HG02885 (cell line): ENCODE measurements at regions not wholly inside any gene's neighbourhood (a gene's known extent, or its start where the extent isn't known, plus 50 kb on each side); places are given as distances from the start of the nearest gene placed in this dataset.
"Not testable (repeated sequence)": the region's sequence is repeated elsewhere in the genome, so short reads cannot be mapped to it uniquely, and the experiment has no call there.

Experiments
- ATAC-seq: cut with Tn5 transposase; IDR thresholded peaks from one replicate; pipeline ENCODE4 v1.9.1; 2021; ENCODE audit warnings: mild to moderate bottlenecking; ENCODE audit not compliant: unreplicated experiment, poor library complexity

- no peak for ATAC-seq
Observed at GRCh38 chr3:83251490-83251889, 1490.0 kb upstream of the GBE1 start.

- ATAC-seq, result no peak
Observed at GRCh38 chr3:83250613-83251012, 1489.2 kb upstream of the GBE1 start.

GRCh38 chr3:83248454-83248853 is 1487.0 kb upstream of the GBE1 start:
- no peak for ATAC-seq

GRCh38 chr3:83235180-83235814 is 1473.9 kb upstream of the GBE1 start:
- no peak for ATAC-seq

GRCh38 chr3:83233715-83234114 is 1472.3 kb upstream of the GBE1 start:
- ATAC-seq, result no peak

GRCh38 chr3:83230841-83231240 is 1469.4 kb upstream of the GBE1 start:
- no peak for ATAC-seq

GRCh38 chr3:83230376-83230775 is 1468.9 kb upstream of the GBE1 start:
- no peak for ATAC-seq

- no peak for ATAC-seq
Observed at GRCh38 chr3:83226751-83227150, 1465.3 kb upstream of the GBE1 start.

- ATAC-seq, result no peak
Observed at GRCh38 chr3:83224101-83224868, 1462.8 kb upstream of the GBE1 start.

GRCh38 chr3:83218383-83219200 is 1457.1 kb upstream of the GBE1 start:
- ATAC-seq, result no peak

- not testable (repeated sequence) for ATAC-seq
Observed at GRCh38 chr3:83217595-83218118, 1456.2 kb upstream of the GBE1 start.

- no peak for ATAC-seq
Observed at GRCh38 chr3:83216919-83217594, 1455.6 kb upstream of the GBE1 start.

GRCh38 chr3:83195243-83195642 is 1433.8 kb upstream of the GBE1 start:
- no peak for ATAC-seq

- no peak for ATAC-seq
Observed at GRCh38 chr3:83193526-83193925, 1432.1 kb upstream of the GBE1 start.

- no peak for ATAC-seq
Observed at GRCh38 chr3:83189634-83190033, 1428.2 kb upstream of the GBE1 start.

GRCh38 chr3:83169473-83169872 is 1408.0 kb upstream of the GBE1 start:
- no peak for ATAC-seq

GRCh38 chr3:83150896-83151295 is 1389.5 kb upstream of the GBE1 start:
- no peak for ATAC-seq

GRCh38 chr3:83140983-83141382 is 1379.5 kb upstream of the GBE1 start:
- ATAC-seq, result no peak

- ATAC-seq, result no peak
Observed at GRCh38 chr3:83131236-83131635, 1369.8 kb upstream of the GBE1 start.

GRCh38 chr3:83122774-83123350 is 1361.4 kb upstream of the GBE1 start:
- no peak for ATAC-seq
